ENCODE measurements at regions not wholly inside any gene's neighbourhood (a gene's known extent, or its start where the extent isn't known, plus 50 kb on each side); places are given as distances from the start of the nearest gene placed in this dataset.

GRCh38 chr5:5071554-5071953 lies 68.6 kb upstream of the ADAMTS16 start:
- TF ChIP-seq EZH2 (IDR thresholded peaks at IDR 0.05; ENCODE audit: insufficient read depth, low read length) (no peak), CTCF (IDR thresholded peaks at IDR 0.05; ENCODE audit: insufficient read depth, low read depth, low read length) (no peak)
